Stimulated activated naive B cell treated with anti-CD40 and anti-IgM and Interleukin-4, amounts not matched to agents 10 μg/mL and 1 μg/mL and 100 μg/mL, for 72 hours (primary cell): ENCODE measurements at regions not wholly inside any gene's neighbourhood (a gene's known extent, or its start where the extent isn't known, plus 50 kb on each side); places are given as distances from the start of the nearest gene placed in this dataset.

Experiments
- ATAC-seq, 2 donors: fragments of 150-1000 bp; cut with Tn5 transposase; replicated peaks; 2 replicates each; pipeline ENCODE4 v1.10.0; 2021; ENCODE audit warnings: moderate library complexity in 1 of 2
- DNase-seq: peaks from one replicate; pipeline ENCODE4 v3.0.0; 2021
- H3K27ac Mint-ChIP-seq: one replicate; pipeline ENCODE4 v1.8.0; 2022; ENCODE audit warnings: mild to moderate bottlenecking, mixed read lengths
- H3K27me3 Mint-ChIP-seq, 2 donors: one replicate each; pipeline ENCODE4 v1.8.0; 2022; ENCODE audit warnings: mixed read lengths in 2 of 2
- H3K36me3 Mint-ChIP-seq, 2 donors: one replicate each; pipeline ENCODE4 v1.8.0; 2022; ENCODE audit warnings: mixed read lengths in 2 of 2, mild to moderate bottlenecking in 1 of 2
- H3K4me1 Mint-ChIP-seq, 2 donors: one replicate each; pipeline ENCODE4 v1.8.0; 2022; ENCODE audit warnings: mixed read lengths in 2 of 2, mild to moderate bottlenecking in 1 of 2
- H3K4me3 Mint-ChIP-seq, 2 donors: one replicate each; pipeline ENCODE4 v1.8.0; 2022; ENCODE audit warnings: mild to moderate bottlenecking in 2 of 2, mixed read lengths in 2 of 2, moderate library complexity in 1 of 2
- H3K9me3 Mint-ChIP-seq, 2 donors: one replicate each; pipeline ENCODE4 v1.8.0; 2022; ENCODE audit warnings: mixed read lengths in 2 of 2, mild to moderate bottlenecking in 1 of 2

DNA sequence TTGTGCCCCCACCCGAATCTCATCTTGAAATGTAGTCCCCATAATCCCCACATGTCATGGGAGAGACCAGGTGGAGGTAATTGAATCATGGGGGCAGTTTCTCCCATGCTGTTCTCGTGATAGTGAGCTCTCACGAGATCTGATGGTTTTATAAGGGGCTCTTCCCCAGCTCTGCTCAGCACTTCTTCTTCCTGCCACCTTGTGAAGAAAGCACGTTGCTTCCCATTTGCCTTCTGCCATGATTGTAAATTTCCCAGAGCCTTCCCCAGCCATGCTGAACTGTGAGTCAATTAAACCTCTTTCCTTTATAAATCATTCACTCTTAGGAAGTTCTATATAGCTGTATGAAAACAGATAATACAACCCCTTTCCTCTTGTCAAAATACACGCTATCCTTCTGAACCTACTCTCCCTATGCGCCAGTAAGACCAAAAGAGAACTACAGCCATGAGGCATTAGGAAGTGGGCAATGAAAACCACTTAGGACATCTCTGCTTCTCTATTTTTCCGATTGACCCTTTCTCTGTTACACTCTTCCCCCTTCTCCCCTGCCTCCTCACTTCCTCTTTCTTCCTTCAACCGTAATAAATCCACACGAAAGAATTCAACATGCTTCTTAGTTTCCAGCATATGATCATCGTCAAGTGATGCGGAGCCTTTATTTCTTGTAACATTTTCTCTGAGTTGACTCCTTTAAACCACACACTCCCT lies 101.2 kb upstream of the WDR11 start:
- H3K4me3 Mint-ChIP-seq: peak overlapping the region in 1 of 2 donors; percentile 19
- DNase-seq (peak; percentile 25), ATAC-seq (peak; percentile 92 to 94)
- peaks cover 0 to 3% of the 10 kb centered on the region in 2 donors for H3K9me3 Mint-ChIP-seq
- peak overlapping the region; percentile 26 for H3K27ac Mint-ChIP-seq
- H3K4me1 Mint-ChIP-seq: peaks cover 8 to 12% of the 10 kb centered on the region in 2 donors
- no peaks in the 10 kb centered on the region for H3K36me3 Mint-ChIP-seq
- H3K27me3 Mint-ChIP-seq: peaks cover 5% of the 10 kb centered on the region in 2 donors

DNA sequence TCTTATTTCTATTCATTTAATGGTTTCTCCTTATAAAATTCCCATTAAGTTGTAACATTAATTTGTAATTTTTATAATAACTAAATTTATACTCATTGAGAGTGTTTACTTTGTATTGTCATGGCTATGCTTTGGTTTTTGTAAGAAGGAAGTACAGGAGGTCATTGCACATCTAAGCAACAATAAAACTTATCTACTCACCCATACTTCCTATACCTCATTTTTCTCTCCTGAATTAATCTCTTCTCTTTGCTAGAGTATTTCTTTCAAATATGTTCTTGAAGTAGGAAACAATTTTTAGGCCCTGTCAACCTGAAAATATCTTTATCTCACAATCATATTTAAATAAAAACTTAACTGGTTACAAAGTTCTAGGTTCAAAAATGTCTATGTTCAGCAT lies 95.4 kb upstream of the WDR11 start:
- ATAC-seq (no peak), DNase-seq (no peak)
- no peak overlapping the region for H3K27ac Mint-ChIP-seq
- H3K9me3 Mint-ChIP-seq: peaks cover 0 to 1% of the 10 kb centered on the region in 2 donors
- peaks cover 16 to 30% of the 10 kb centered on the region in 2 donors for H3K27me3 Mint-ChIP-seq
- H3K4me3 Mint-ChIP-seq: no peak overlapping the region
- H3K4me1 Mint-ChIP-seq: peaks cover 0 to under 1% of the 10 kb centered on the region in 2 donors
- H3K36me3 Mint-ChIP-seq: no peaks in the 10 kb centered on the region

DNA sequence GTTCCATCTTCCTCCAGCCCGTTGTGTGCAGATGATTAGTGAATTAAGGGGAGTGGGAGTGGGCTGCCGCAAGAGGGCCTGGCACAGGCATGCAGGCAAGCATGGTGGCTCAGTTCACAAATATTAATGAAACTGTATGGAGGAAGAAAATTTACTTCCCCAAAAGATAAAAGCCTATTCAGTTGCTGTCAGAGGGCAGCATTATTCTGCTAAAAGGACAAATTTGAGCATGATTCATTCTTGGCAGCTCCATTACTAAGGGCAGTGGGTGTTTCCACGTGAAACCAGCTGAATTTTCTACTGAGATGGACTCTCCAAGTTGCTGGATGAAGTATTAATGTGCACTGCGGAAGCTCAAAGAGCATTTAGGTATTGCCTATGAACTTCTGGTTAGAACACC lies 90.9 kb upstream of the WDR11 start:
- peaks cover 0 to 1% of the 10 kb centered on the region in 2 donors for H3K9me3 Mint-ChIP-seq
- peaks cover 0 to 1% of the 10 kb centered on the region in 2 donors for H3K4me1 Mint-ChIP-seq
- H3K4me3 Mint-ChIP-seq: no peak overlapping the region
- DNase-seq (no peak), ATAC-seq (no peak)
- H3K27me3 Mint-ChIP-seq: peaks cover 11 to 25% of the 10 kb centered on the region in 2 donors
- no peak overlapping the region for H3K27ac Mint-ChIP-seq
- H3K36me3 Mint-ChIP-seq: no peaks in the 10 kb centered on the region

GRCh38 chr10:120761951-120762350 lies 89.2 kb upstream of the WDR11 start:
- H3K36me3 Mint-ChIP-seq: no peaks in the 10 kb centered on the region
- H3K27me3 Mint-ChIP-seq: peaks cover 7 to 16% of the 10 kb centered on the region in 2 donors
- H3K9me3 Mint-ChIP-seq: no peaks in the 10 kb centered on the region
- no peak for ATAC-seq
- peaks cover 0 to 1% of the 10 kb centered on the region in 2 donors for H3K4me1 Mint-ChIP-seq
- DNase-seq: no peak
- no peak overlapping the region for H3K27ac Mint-ChIP-seq
- H3K4me3 Mint-ChIP-seq: no peak overlapping the region

DNA sequence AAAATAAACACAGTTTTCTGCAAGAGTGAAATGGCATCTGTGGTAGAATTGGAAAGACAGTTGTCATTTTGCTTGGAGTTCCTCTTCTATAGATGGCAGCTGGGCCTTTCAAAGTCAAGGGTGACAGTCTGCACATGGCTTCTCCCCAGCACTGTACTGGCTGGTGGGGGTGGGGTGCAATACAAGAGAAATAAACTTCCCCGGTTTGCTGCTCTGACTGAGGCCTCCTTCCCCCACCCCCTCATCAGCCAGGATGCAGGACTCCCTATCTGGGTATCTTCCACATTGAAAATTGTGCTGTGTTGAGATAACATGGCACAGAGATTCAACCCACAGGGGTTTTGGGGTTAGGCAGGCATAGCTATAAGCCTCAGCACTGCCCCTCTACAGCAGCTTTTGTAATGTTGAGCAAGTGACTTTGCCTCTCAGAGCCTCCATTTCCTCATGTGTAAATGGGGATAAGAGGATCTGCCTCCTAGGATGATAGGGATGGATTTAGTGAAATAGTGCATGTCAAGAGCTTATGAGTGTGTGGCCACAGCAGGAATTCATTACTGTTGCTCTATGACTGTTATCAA lies 85.8 kb upstream of the WDR11 start:
- Mint-ChIP-seq H3K9me3 (no peaks in the 10 kb centered on the region), H3K36me3 (no peaks in the 10 kb centered on the region), H3K4me1 (peaks cover 0 to 1% of the 10 kb centered on the region in 2 donors), H3K27ac (no peak overlapping the region), H3K4me3 (no peak overlapping the region), H3K27me3 (peaks cover 0 to 6% of the 10 kb centered on the region in 2 donors)
- no peak for ATAC-seq
- DNase-seq: no peak

- H3K27ac Mint-ChIP-seq: no peak overlapping the region
- no peaks in the 10 kb centered on the region for H3K4me1 Mint-ChIP-seq
- no peak for ATAC-seq
Measured at GRCh38 chr10:120768227-120768626, 82.9 kb upstream of the WDR11 start.

DNA sequence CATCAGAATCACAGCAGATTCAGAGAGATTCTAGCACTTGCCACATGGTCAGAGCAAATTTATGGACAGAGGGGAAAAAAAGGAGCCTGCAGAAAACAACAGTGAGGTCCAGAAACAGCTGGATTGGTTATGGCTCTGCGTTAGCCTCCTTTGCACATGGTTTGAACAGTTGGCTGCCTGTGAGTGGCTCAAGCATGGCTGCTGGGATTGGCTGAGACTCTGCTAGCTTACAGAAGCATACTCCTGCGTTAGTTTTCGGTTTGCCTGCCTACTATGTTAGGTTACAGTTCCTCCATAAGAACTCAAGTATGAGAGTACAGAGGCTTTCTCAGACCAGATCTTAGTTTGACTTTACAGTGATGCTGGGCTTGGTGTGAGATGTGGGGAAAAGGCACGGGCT lies 80.7 kb upstream of the WDR11 start:
- Mint-ChIP-seq H3K4me1 (no peaks in the 10 kb centered on the region), H3K9me3 (no peaks in the 10 kb centered on the region), H3K4me3 (no peak overlapping the region), H3K36me3 (no peaks in the 10 kb centered on the region), H3K27ac (no peak overlapping the region), H3K27me3 (peaks cover 6 to 14% of the 10 kb centered on the region in 2 donors)
- no peak for DNase-seq
- ATAC-seq: no peak

More at GRCh38 chr10:120768227-120768626, 82.9 kb upstream of the WDR11 start:
- Mint-ChIP-seq H3K4me3 (no peak overlapping the region), H3K36me3 (no peaks in the 10 kb centered on the region), H3K9me3 (no peaks in the 10 kb centered on the region), H3K27me3 (peaks cover 6 to 11% of the 10 kb centered on the region in 2 donors)
- no peak for DNase-seq

DNA sequence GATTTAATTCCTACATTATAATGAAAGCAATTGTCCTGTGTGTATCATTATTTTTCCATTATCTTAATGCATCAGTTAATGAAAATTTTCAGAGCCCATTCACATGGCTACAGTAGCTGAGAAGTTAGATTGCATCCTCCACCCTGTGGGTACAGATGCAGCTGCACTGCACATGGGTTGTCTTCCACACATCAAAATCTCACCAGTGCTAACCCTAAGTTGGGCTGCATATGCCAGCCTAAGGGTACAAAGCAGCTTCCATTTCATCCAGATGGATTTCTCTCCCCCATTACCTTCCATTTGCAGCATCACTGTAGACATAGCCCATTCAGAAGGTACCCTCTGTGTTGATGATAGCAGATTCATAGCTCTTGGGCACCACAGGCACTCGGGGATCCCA lies 74.7 kb upstream of the WDR11 start:
- H3K4me3 Mint-ChIP-seq: no peak overlapping the region
- no peaks in the 10 kb centered on the region for H3K4me1 Mint-ChIP-seq
- peaks cover 3 to 9% of the 10 kb centered on the region in 2 donors for H3K27me3 Mint-ChIP-seq
- DNase-seq (no peak), ATAC-seq (no peak)
- no peaks in the 10 kb centered on the region for H3K36me3 Mint-ChIP-seq
- H3K27ac Mint-ChIP-seq: no peak overlapping the region
- no peaks in the 10 kb centered on the region for H3K9me3 Mint-ChIP-seq

- ATAC-seq: no peak
- Mint-ChIP-seq H3K27ac (no peak overlapping the region), H3K9me3 (peaks cover 0 to 2% of the 10 kb centered on the region in 2 donors), H3K4me1 (no peaks in the 10 kb centered on the region), H3K4me3 (no peak overlapping the region), H3K36me3 (no peaks in the 10 kb centered on the region), H3K27me3 (peaks cover 5 to 7% of the 10 kb centered on the region in 2 donors)
- no peak for DNase-seq
Measured at GRCh38 chr10:120782336-120782735, 68.8 kb upstream of the WDR11 start.

DNA sequence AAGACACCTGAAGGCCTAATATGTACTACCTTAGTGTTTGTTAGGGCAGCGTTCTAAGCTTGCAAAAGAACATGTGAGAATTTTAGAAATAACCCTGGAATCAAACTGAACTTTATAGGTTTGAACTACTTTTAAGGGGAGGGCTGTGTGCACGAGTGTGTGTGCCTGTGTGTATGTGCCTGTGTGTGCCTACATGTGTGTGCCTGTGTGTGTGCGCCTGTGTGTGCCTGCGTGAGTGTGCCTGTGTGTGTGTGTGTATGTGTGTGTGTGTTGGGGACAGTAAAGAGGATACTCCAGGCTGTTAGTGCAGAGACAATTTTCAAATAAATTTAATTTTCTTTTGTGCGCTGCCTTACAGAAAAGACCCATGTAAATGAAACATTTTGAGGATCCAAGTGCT lies 68.1 kb upstream of the WDR11 start:
- DNase-seq (no peak), ATAC-seq (no peak)
- Mint-ChIP-seq H3K9me3 (peaks cover 0 to 2% of the 10 kb centered on the region in 2 donors), H3K27me3 (peaks cover 5 to 7% of the 10 kb centered on the region in 2 donors), H3K36me3 (no peaks in the 10 kb centered on the region), H3K4me1 (no peaks in the 10 kb centered on the region), H3K4me3 (no peak overlapping the region), H3K27ac (no peak overlapping the region)

- no peak for DNase-seq
Measured at GRCh38 chr10:120783867-120784266, 67.3 kb upstream of the WDR11 start.

GRCh38 chr10:120788771-120789170 lies 62.4 kb upstream of the WDR11 start:
- Mint-ChIP-seq H3K27ac (no peak overlapping the region), H3K36me3 (no peaks in the 10 kb centered on the region), H3K4me1 (peaks cover 9 to 19% of the 10 kb centered on the region in 2 donors), H3K27me3 (peaks cover 10 to 15% of the 10 kb centered on the region in 2 donors), H3K4me3 (no peak overlapping the region), H3K9me3 (peaks cover 0 to 2% of the 10 kb centered on the region in 2 donors)
- ATAC-seq (no peak), DNase-seq (no peak)

More at GRCh38 chr10:120783867-120784266, 67.3 kb upstream of the WDR11 start:
- no peak overlapping the region for H3K27ac Mint-ChIP-seq
- peaks cover 0 to 2% of the 10 kb centered on the region in 2 donors for H3K9me3 Mint-ChIP-seq
- H3K27me3 Mint-ChIP-seq: peaks cover 5 to 7% of the 10 kb centered on the region in 2 donors
- H3K4me1 Mint-ChIP-seq: no peaks in the 10 kb centered on the region
- no peaks in the 10 kb centered on the region for H3K36me3 Mint-ChIP-seq
- no peak for ATAC-seq
- no peak overlapping the region for H3K4me3 Mint-ChIP-seq

DNA sequence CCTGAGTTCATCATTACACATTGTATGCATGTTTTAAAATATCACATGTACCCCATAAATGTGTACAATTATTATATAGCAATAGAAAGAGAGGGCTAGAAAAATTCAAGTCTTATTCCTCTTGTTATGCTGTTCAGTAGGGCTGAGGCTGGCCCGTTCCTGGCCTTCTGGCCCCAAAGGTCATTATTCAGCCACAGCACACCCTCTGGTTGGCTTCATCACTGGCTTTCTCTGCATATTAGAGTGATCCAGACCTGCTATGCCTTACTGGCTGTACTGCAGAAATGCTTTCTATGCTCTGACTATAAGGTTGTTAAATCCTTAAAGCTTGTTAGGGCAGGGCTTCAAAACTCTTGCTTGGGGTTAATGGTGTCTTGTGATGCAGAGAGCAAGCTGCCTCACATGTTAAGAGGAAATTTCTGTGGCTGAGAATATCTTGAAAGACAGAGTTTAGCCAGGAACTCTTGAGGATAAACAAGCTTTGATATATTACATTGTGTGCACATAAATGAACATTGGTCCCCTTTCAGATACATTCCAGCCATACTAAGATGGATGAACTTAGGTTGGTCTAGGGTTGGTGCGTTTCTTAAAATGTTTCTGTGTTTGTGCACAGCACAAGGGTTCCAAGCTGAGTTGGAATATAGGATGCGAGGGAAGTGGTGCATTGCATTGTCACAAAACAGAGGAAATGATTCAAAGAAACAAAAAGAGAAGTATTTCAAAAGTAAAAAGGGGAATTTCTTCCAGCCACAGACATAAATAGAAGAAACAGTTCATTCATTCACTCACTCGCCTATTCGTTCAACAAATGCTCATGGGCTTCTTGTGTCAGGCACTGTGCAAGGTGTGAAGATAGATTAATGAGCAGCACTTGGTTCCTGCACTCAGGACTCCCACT lies 61.6 kb upstream of the WDR11 start:
- no peaks in the 10 kb centered on the region for H3K36me3 Mint-ChIP-seq
- ATAC-seq (peak in 1 of 2 donors; percentile 34), DNase-seq (no peak)
- peaks cover 0 to 2% of the 10 kb centered on the region in 2 donors for H3K9me3 Mint-ChIP-seq
- no peak overlapping the region for H3K4me3 Mint-ChIP-seq
- H3K27ac Mint-ChIP-seq: no peak overlapping the region
- H3K27me3 Mint-ChIP-seq: peaks cover 14 to 20% of the 10 kb centered on the region in 2 donors
- peaks cover 9 to 19% of the 10 kb centered on the region in 2 donors for H3K4me1 Mint-ChIP-seq

GRCh38 chr10:120791316-120791715 lies 59.8 kb upstream of the WDR11 start:
- H3K4me1 Mint-ChIP-seq: peaks cover 9 to 19% of the 10 kb centered on the region in 2 donors
- H3K36me3 Mint-ChIP-seq: no peaks in the 10 kb centered on the region
- no peak overlapping the region for H3K27ac Mint-ChIP-seq
- no peak for DNase-seq
- no peak overlapping the region for H3K4me3 Mint-ChIP-seq
- H3K27me3 Mint-ChIP-seq: peaks cover 14 to 20% of the 10 kb centered on the region in 2 donors
- ATAC-seq: no peak
- no peaks in the 10 kb centered on the region for H3K9me3 Mint-ChIP-seq
